H9 (cell line): ENCODE measurements at regions not wholly inside any gene's neighbourhood (a gene's known extent, or its start where the extent isn't known, plus 50 kb on each side); places are given as distances from the start of the nearest gene placed in this dataset.

Source experiments
- DNase-seq: peaks from one replicate; pipeline ENCODE4 v3.0.0-alpha.2; 2017
- H2AFZ ChIP-seq: one replicate; pipeline ENCODE4 v1.6.1; 2013; ENCODE audit warnings: mild to moderate bottlenecking, low read length, control low read depth, moderate library complexity
- H2AK5ac ChIP-seq: 2 replicates; pipeline ENCODE4 v1.6.1; 2013; ENCODE audit warnings: low read length, control low read depth, mixed read lengths; ENCODE audit not compliant: insufficient read length
- H2BK120ac ChIP-seq: one replicate; pipeline ENCODE4 v1.6.1; 2013; ENCODE audit warnings: low read depth, mild to moderate bottlenecking, low read length, control low read depth, inconsistent platforms; ENCODE audit not compliant: poor library complexity, severe bottlenecking
- H2BK12ac ChIP-seq: 2 replicates; pipeline ENCODE4 v1.6.1; 2013; ENCODE audit warnings: low read length, control low read depth, mixed read lengths, low read depth; ENCODE audit not compliant: insufficient read length
- H2BK15ac ChIP-seq: 2 replicates; pipeline ENCODE4 v1.6.1; 2013; ENCODE audit warnings: low read depth, low read length, control low read depth
- H2BK20ac ChIP-seq: one replicate; pipeline ENCODE4 v1.6.1; 2013; ENCODE audit warnings: low read depth, mild to moderate bottlenecking, low read length, control low read depth, inconsistent platforms; ENCODE audit not compliant: poor library complexity, severe bottlenecking
- H2BK5ac ChIP-seq: 2 replicates; pipeline ENCODE4 v1.6.1; 2013; ENCODE audit warnings: low read length, control low read depth, mixed read lengths; ENCODE audit not compliant: insufficient read length
- H3K14ac ChIP-seq: 2 replicates; pipeline ENCODE4 v1.6.1; 2013; ENCODE audit warnings: low read length, control low read depth; ENCODE audit not compliant: insufficient read depth
- H3K18ac ChIP-seq: 2 replicates; pipeline ENCODE4 v1.6.1; 2013; ENCODE audit warnings: low read depth, mild to moderate bottlenecking, mixed read lengths, low read length, control low read depth; ENCODE audit not compliant: insufficient read length
- H3K23ac ChIP-seq: 2 replicates; pipeline ENCODE4 v1.6.1; 2013; ENCODE audit warnings: low read length, control low read depth, mixed read lengths, low read depth; ENCODE audit not compliant: insufficient read length
- H3K23me2 ChIP-seq: 2 replicates; pipeline ENCODE4 v1.6.1; 2013; ENCODE audit warnings: low read depth, mild to moderate bottlenecking, mixed read lengths, low read length, control low read depth; ENCODE audit not compliant: insufficient read length, poor library complexity, severe bottlenecking
- H3K27ac ChIP-seq: 2 replicates; pipeline ENCODE4 v1.5.1; 2013; ENCODE audit warnings: low read length, control low read depth, mixed read lengths, low read depth; ENCODE audit not compliant: insufficient read length
- H3K27me3 ChIP-seq: 2 replicates; pipeline ENCODE4 v1.6.1; 2013; ENCODE audit warnings: low read length, control low read depth, inconsistent platforms; ENCODE audit not compliant: insufficient read depth
- H3K4ac ChIP-seq: 2 replicates; pipeline ENCODE4 v1.6.1; 2013; ENCODE audit warnings: low read depth, mild to moderate bottlenecking, control low read depth, inconsistent platforms, low read length, moderate library complexity
- H3K4me1 ChIP-seq: 2 replicates; pipeline ENCODE4 v1.6.1; 2013; ENCODE audit warnings: low read length, control low read depth, inconsistent platforms; ENCODE audit not compliant: insufficient read depth
- H3K4me2 ChIP-seq: 2 replicates; pipeline ENCODE4 v1.6.1; 2013; ENCODE audit warnings: low read length, control low read depth, mixed read lengths; ENCODE audit not compliant: insufficient read length, insufficient read depth
- H3K56ac ChIP-seq: 2 replicates; pipeline ENCODE4 v1.6.1; 2013; ENCODE audit warnings: low read depth, mild to moderate bottlenecking, mixed read lengths, low read length, control low read depth; ENCODE audit not compliant: insufficient read length
- H3K79me1 ChIP-seq: 2 replicates; pipeline ENCODE4 v1.6.1; 2013; ENCODE audit warnings: low read depth, mild to moderate bottlenecking, moderate library complexity, low read length, control low read depth, inconsistent platforms; ENCODE audit not compliant: insufficient read depth, poor library complexity, severe bottlenecking
- H3K79me2 ChIP-seq: 2 replicates; pipeline ENCODE4 v1.6.1; 2013; ENCODE audit warnings: low read length, control low read depth, inconsistent platforms; ENCODE audit not compliant: insufficient read depth
- H3K9ac ChIP-seq: 2 replicates; pipeline ENCODE4 v1.6.1; 2013; ENCODE audit warnings: low read length, control low read depth, mixed read lengths; ENCODE audit not compliant: insufficient read length; ENCODE audit errors: extremely low read depth
- H3K9me3 ChIP-seq: one replicate; pipeline ENCODE4 v1.6.1; 2013; ENCODE audit warnings: low read depth, low read length, inconsistent platforms; ENCODE audit not compliant: control insufficient read depth
- H3T11ph ChIP-seq: one replicate; pipeline ENCODE4 v1.6.1; 2013; ENCODE audit warnings: mild to moderate bottlenecking, low read length, control low read depth, inconsistent platforms
- H4K20me1 ChIP-seq: one replicate; pipeline ENCODE4 v1.6.1; 2013; ENCODE audit not compliant: control insufficient read depth, insufficient read length, insufficient read depth
- H4K5ac ChIP-seq: 2 replicates; pipeline ENCODE4 v1.6.1; 2013; ENCODE audit warnings: low read depth, mild to moderate bottlenecking, mixed read lengths, low read length, control low read depth; ENCODE audit not compliant: insufficient read length
- H4K8ac ChIP-seq: replicated peaks from 2 replicates; pipeline ENCODE4 v1.6.1; 2013; ENCODE audit warnings: low read length, control low read depth, mixed read lengths, low read depth; ENCODE audit not compliant: insufficient read length
- H4K91ac ChIP-seq: 2 replicates; pipeline ENCODE4 v1.6.1; 2013; ENCODE audit warnings: low read depth, mild to moderate bottlenecking, moderate library complexity, mixed read lengths, low read length, control low read depth; ENCODE audit not compliant: insufficient read length
- H3K27ac Mint-ChIP-seq, 3 experiments: 2 replicates in 2 of 3; 3 replicates in 1 of 3; pipeline ENCODE4 v1.8.0; 2020 to 2021; ENCODE audit warnings: mixed read lengths in 3 of 3, mild to moderate bottlenecking in 1 of 3, moderate library complexity in 1 of 3
- H3K27me3 Mint-ChIP-seq: 2 replicates; pipeline ENCODE4 v1.8.0; 2021; ENCODE audit warnings: low read depth, mild to moderate bottlenecking, moderate library complexity, mixed read lengths
- H3K36me3 Mint-ChIP-seq, 3 experiments: 2 replicates in 2 of 3; 3 replicates in 1 of 3; pipeline ENCODE4 v1.8.0; 2020 to 2021; ENCODE audit warnings: low read depth in 3 of 3, mixed read lengths in 3 of 3; ENCODE audit not compliant: insufficient read depth in 1 of 3
- H3K4me1 Mint-ChIP-seq, 2 experiments: 2 replicates each; pipeline ENCODE4 v1.8.0; 2020; ENCODE audit warnings: mixed read lengths in 2 of 2
- H3K4me3 Mint-ChIP-seq, 2 experiments: 2 replicates in 1 of 2; 3 replicates in 1 of 2; pipeline ENCODE4 v1.8.0; 2020 to 2021; ENCODE audit warnings: mild to moderate bottlenecking in 2 of 2, mixed read lengths in 2 of 2, moderate library complexity in 1 of 2
- H3K9me3 Mint-ChIP-seq, 2 experiments: 2 replicates in 1 of 2; 3 replicates in 1 of 2; pipeline ENCODE4 v1.8.0; 2020; ENCODE audit warnings: mild to moderate bottlenecking in 2 of 2, mixed read lengths in 2 of 2, moderate library complexity in 1 of 2
- CTCF ChIP-seq: fragments of 200-600 bp; sonication (generic); conservative IDR thresholded peaks from 3 replicates; pipeline ENCODE4 v1.8.0; 2021; ENCODE audit warnings: antibody characterized with exemption, mild to moderate bottlenecking
- WGBS: extraction: QIAGEN DNeasy Blood & Tissue Kit; methylation state at CpG from one replicate; pipeline ENCODE4 v1.1.7; 2013; ENCODE audit warnings: missing lambda C conversion rate, low lambda C conversion rate, mixed read lengths; ENCODE audit not compliant: insufficient read length; ENCODE audit errors: extremely low coverage; 5-methylcytosine and 5-hydroxymethylcytosine counted together

GRCh38 chr17:62862251-62862650 lies 54.1 kb upstream of the MARCHF10 start:
- Histone ChIP-seq H3T11ph (no peak overlapping the region), H4K8ac (no peak overlapping the region), H3K56ac (no peak overlapping the region), H3K4me2 (no peak overlapping the region), H2AK5ac (no peak overlapping the region), H3K4me1 (no peaks in the 10 kb centered on the region), H2BK15ac (no peak overlapping the region), H2AFZ (no peak overlapping the region), H2BK120ac (no peak overlapping the region), H3K23ac (no peak overlapping the region), H3K14ac (no peak overlapping the region), H3K79me2 (no peaks in the 10 kb centered on the region), H3K4ac (no peak overlapping the region), H2BK5ac (no peak overlapping the region), H2BK20ac (no peak overlapping the region), H2BK12ac (no peak overlapping the region), H3K9ac (no peak overlapping the region), H3K27ac (no peak overlapping the region), H3K79me1 (no peaks in the 10 kb centered on the region), H3K9me3 (no peaks in the 10 kb centered on the region), H3K23me2 (no peaks in the 10 kb centered on the region), H4K91ac (no peak overlapping the region), H3K27me3 (no peaks in the 10 kb centered on the region), H4K20me1 (no peaks in the 10 kb centered on the region), H3K18ac (no peak overlapping the region), H4K5ac (no peak overlapping the region)
- DNase-seq, result no peak
- Mint-ChIP-seq H3K4me3 (no peak overlapping the region), H3K27ac (no peak overlapping the region), H3K36me3 (no peaks in the 10 kb centered on the region), H3K4me1 (peaks cover 6 to 9% of the 10 kb centered on the region in 2 experiments), H3K27me3 (peaks cover 8% of the 10 kb centered on the region), H3K9me3 (no peaks in the 10 kb centered on the region)
- no peak for TF ChIP-seq CTCF
- no CpG with 5 or more reads among the region's 2 CpGs for WGBS
